Activated CD8-positive, alpha-beta memory T cell treated with anti-CD3 and anti-CD28 coated beads, Interleukin-2, amount 10 ng/mL, durations not matched to agents 7 days and 5 days (primary cell): ENCODE measurements at regions not wholly inside any gene's neighbourhood (a gene's known extent, or its start where the extent isn't known, plus 50 kb on each side); places are given as distances from the start of the nearest gene placed in this dataset.

Experiments
- ATAC-seq: fragments of 150-1000 bp; cut with Tn5 transposase; one replicate; pipeline ENCODE4 v1.10.0; 2021; ENCODE audit warnings: moderate library complexity
- CTCF ChIA-PET: fragments of 350-600 bp; sonication (Branson Sonifier 250); formaldehyde crosslinking; loops from one replicate; lab custom pipeline; 2021; ENCODE audit warnings: antibody characterized with exemption; lab: Charles Lee
- DNase-seq: peaks from one replicate; pipeline ENCODE4 v3.0.0-alpha.2; 2020
- H3K27ac Mint-ChIP-seq: one replicate; pipeline ENCODE4 v1.8.0; 2021; ENCODE audit warnings: mild to moderate bottlenecking, mixed read lengths
- H3K27me3 Mint-ChIP-seq: one replicate; pipeline ENCODE4 v1.8.0; 2021; ENCODE audit warnings: mixed read lengths
- H3K36me3 Mint-ChIP-seq: one replicate; pipeline ENCODE4 v1.8.0; 2021; ENCODE audit warnings: mild to moderate bottlenecking, mixed read lengths
- H3K4me1 Mint-ChIP-seq: one replicate; pipeline ENCODE4 v1.8.0; 2021; ENCODE audit warnings: mixed read lengths
- H3K4me3 Mint-ChIP-seq: one replicate; pipeline ENCODE4 v1.8.0; 2021; ENCODE audit warnings: mild to moderate bottlenecking, moderate library complexity, mixed read lengths
- H3K9me3 Mint-ChIP-seq: one replicate; pipeline ENCODE4 v1.8.0; 2022; ENCODE audit warnings: low read depth, mixed read lengths

DNA sequence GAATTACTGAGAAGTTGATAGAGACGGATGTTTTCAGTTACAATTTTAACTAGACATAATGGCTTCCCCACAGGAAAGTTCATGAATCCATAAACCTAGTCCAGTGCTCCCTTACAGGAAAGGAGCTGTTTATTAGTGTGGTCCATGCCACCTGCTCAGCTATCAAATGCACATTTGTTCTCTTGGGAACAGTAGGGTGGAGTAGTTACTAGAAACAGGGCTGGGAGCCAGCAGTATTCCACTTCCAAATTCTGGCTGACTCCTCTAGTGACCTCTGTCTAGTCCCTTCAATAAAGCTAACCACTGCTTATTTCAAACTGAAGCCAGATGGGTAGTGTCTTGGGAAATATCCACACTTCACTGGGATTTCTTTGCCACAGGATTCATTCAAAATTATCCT, 88.4 kb upstream of the TLL1 start:
- ATAC-seq: no peak
- Mint-ChIP-seq H3K36me3 (no peaks in the 10 kb centered on the region), H3K4me1 (no peaks in the 10 kb centered on the region), H3K27ac (no peak overlapping the region), H3K4me3 (no peak overlapping the region), H3K9me3 (no peaks in the 10 kb centered on the region), H3K27me3 (no peaks in the 10 kb centered on the region)
- CTCF ChIA-PET: no interaction called here
- DNase-seq: no peak

DNA sequence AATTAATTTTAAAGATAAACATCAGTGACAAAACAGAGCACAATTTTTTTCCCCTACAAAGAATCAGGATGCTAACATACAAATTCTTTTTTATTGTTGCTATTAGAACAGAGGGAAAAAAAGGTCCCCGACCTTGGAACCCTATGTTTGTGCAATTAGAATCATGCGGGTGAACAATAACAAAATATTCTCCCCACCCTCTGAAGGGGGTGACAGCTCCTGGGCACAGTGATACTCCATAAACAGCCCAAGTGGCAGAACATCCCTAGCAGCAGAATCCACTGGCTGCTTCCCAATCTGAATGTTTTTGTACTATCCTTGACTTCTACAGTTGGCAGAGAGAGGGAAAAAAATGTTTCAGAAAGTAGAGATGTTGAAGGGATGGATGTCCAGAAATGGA, 87.7 kb upstream of the TLL1 start:
- H3K27me3 Mint-ChIP-seq: no peaks in the 10 kb centered on the region
- no peak for ATAC-seq
- DNase-seq: no peak
- H3K4me3 Mint-ChIP-seq: no peak overlapping the region
- CTCF ChIA-PET: no interaction called here
- H3K4me1 Mint-ChIP-seq: no peaks in the 10 kb centered on the region
- H3K9me3 Mint-ChIP-seq: no peaks in the 10 kb centered on the region
- no peak overlapping the region for H3K27ac Mint-ChIP-seq
- H3K36me3 Mint-ChIP-seq: no peaks in the 10 kb centered on the region

DNA sequence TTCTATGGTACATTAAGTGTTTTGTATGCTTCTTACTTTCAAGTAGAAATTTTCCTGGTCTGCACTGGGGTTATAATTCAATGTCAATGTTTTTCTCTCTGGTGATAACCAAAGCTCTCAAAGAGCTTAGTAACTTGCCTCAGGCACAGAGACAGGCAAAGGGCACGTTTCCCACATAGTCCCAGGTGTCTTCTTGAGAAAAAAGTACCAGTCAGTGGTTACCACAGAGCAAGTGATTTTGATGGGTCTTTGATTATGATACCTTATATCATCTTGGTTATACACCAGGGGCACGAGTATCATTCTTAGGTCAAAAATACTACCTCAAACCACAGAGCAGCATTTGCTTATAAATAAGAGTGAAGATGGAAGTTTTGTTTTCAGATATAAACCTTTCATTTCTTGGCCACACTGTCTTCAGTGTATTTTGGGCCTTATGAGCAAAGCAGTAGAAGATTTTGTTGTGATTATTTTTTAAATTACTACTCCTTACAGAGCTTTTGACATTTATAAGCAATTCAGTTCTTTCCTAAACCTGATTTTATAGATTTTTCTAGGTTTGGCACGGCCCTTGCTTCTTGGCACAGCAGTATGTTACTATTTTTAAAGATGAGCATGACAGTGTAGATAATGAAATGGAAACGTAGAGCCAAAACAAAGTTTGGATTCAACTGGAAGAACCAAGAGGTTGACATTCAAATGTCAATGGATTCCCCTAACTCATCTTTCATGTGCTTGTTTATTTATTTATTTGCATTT, 85.3 kb upstream of the TLL1 start:
- DNase-seq (no peak), ATAC-seq (no peak)
- CTCF ChIA-PET: no interaction called here
- Mint-ChIP-seq H3K36me3 (no peaks in the 10 kb centered on the region), H3K4me3 (no peak overlapping the region), H3K9me3 (peaks cover 3% of the 10 kb centered on the region), H3K27me3 (no peaks in the 10 kb centered on the region), H3K27ac (no peak overlapping the region), H3K4me1 (no peaks in the 10 kb centered on the region)

DNA sequence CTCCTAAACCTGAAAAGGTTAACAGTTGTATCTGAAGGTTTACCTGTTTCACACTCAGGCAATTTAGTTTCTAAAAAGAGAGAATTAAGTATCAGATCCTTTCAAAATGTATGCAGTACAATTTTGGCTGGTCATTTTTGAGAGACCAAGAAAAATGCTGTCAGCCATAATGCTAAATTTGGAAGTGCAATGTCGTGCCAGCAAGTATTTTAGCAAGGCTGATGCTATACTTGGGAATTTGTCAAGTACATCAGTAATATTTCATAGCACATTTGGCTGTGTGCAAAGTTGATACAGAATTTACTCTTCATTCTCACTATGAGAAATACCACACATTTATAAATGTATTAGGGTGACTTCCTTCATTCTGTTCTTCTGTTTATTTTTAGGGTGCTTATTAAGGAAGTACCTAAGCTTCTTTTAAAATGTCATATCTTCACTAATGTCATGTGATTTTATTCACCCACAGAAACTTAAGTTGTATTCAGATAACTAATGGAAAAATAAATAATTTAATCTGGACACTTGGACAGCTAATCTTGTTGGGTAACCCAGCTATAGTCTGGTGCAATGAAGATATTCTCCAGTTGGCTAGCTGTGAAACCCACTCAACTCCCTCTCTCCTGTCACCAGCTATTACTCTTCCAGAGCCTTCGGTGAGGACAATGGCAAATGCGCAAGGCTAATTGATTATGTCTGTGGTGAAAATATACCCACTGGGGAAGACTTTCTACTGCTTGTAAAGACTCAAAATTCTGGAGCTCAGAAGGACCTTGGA, 84.2 kb upstream of the TLL1 start:
- no peaks in the 10 kb centered on the region for H3K4me1 Mint-ChIP-seq
- CTCF ChIA-PET: no interaction called here
- H3K4me3 Mint-ChIP-seq: no peak overlapping the region
- no peaks in the 10 kb centered on the region for H3K36me3 Mint-ChIP-seq
- H3K27ac Mint-ChIP-seq: no peak overlapping the region
- no peaks in the 10 kb centered on the region for H3K27me3 Mint-ChIP-seq
- no peak for ATAC-seq
- no peak for DNase-seq
- peaks cover 3% of the 10 kb centered on the region for H3K9me3 Mint-ChIP-seq

DNA sequence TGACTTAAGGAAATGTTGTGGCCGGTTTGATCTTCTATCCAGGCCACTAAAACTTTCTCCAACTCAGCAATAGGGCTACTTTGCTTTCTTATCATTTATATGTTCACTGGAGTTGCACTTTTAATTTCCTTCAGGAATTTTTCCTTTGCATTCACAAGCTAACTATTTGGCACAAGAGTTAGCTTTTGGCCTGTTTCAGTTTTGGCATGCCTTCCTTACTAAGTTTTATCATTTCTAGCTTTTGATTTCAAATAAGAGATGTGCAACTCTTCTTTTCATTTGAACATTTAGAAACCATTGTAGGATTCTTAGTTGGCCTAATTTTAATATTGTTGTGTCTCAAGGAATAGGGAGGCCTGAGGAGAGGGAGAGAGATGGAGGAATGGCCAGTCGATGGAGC, 79.8 kb upstream of the TLL1 start:
- H3K36me3 Mint-ChIP-seq: no peaks in the 10 kb centered on the region
- H3K9me3 Mint-ChIP-seq: peaks cover 3% of the 10 kb centered on the region
- CTCF ChIA-PET: no interaction called here
- H3K27me3 Mint-ChIP-seq: no peaks in the 10 kb centered on the region
- no peak overlapping the region for H3K4me3 Mint-ChIP-seq
- no peak overlapping the region for H3K27ac Mint-ChIP-seq
- ATAC-seq (no peak), DNase-seq (no peak)
- H3K4me1 Mint-ChIP-seq: no peaks in the 10 kb centered on the region

DNA sequence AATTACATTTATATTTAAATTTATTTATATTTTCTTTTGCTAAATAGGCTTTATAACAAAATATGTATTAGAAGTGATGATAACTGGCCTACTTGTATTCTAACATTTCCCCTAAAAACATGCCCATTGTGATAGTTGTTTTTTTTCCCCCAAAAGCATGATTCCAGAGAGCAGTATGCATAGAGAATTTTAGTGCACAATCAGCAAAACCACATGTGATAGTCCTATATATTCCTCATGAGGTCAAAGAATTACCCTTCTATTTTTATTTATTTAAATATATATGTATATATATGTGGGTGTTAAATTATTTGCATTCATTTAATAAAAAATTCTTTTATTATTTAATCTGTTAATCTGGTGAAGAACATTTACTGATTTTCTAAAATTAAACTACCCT, 78.2 kb upstream of the TLL1 start:
- no peak overlapping the region for H3K27ac Mint-ChIP-seq
- CTCF ChIA-PET: no interaction called here
- ATAC-seq: no peak
- DNase-seq: no peak
- no peaks in the 10 kb centered on the region for H3K4me1 Mint-ChIP-seq
- no peak overlapping the region for H3K4me3 Mint-ChIP-seq
- H3K9me3 Mint-ChIP-seq: peaks cover 3% of the 10 kb centered on the region
- no peaks in the 10 kb centered on the region for H3K36me3 Mint-ChIP-seq
- no peaks in the 10 kb centered on the region for H3K27me3 Mint-ChIP-seq

DNA sequence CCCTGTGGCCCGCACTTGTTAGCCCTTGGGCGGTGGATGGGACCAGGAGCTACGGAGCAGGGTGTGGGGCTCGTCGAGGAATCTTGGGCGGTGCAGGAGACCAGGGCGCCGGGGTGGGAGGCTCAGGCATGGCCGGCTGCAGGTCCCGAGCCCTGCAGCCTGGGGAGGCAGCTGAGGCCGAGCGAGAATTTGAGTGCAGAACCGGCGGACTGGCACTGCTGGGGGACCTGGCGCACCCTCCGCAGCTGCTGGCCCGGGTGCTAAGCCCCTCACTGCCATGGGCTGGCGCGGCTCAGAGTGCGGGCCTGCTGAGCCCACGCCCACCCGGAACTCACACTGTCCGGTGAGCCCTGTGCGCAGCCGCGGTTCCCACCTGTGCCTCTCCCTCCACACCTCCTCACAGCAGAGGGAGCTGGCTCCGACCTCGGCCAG, 73.6 kb upstream of the TLL1 start:
- H3K9me3 Mint-ChIP-seq: no peaks in the 10 kb centered on the region
- ATAC-seq (no peak), DNase-seq (no peak)
- CTCF ChIA-PET: no interaction called here
- H3K27me3 Mint-ChIP-seq: no peaks in the 10 kb centered on the region
- no peaks in the 10 kb centered on the region for H3K4me1 Mint-ChIP-seq
- no peak overlapping the region for H3K27ac Mint-ChIP-seq
- no peaks in the 10 kb centered on the region for H3K36me3 Mint-ChIP-seq
- no peak overlapping the region for H3K4me3 Mint-ChIP-seq

DNA sequence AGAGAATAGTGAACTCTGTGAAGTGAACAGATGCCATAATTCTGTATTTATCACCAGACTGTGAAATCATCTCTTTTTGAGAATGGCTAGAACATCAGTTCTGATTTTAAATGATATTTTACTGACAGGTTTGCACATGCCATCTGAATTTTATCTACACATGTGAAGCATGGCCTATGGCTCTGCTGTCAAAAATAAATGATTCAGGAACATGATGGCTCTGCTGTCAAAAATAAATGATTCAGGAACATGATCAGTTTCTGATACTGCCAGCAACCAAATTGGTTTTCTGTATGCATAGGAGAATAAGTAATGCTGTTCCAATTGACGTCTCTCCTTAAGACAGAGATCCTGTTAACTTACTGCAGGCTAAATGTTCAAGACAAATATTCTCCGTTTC, 70.6 kb upstream of the TLL1 start:
- DNase-seq: no peak
- no peaks in the 10 kb centered on the region for H3K27me3 Mint-ChIP-seq
- no peak overlapping the region for H3K4me3 Mint-ChIP-seq
- H3K36me3 Mint-ChIP-seq: no peaks in the 10 kb centered on the region
- CTCF ChIA-PET: no interaction called here
- no peaks in the 10 kb centered on the region for H3K4me1 Mint-ChIP-seq
- peaks cover 2% of the 10 kb centered on the region for H3K9me3 Mint-ChIP-seq
- H3K27ac Mint-ChIP-seq: no peak overlapping the region
- no peak for ATAC-seq

DNA sequence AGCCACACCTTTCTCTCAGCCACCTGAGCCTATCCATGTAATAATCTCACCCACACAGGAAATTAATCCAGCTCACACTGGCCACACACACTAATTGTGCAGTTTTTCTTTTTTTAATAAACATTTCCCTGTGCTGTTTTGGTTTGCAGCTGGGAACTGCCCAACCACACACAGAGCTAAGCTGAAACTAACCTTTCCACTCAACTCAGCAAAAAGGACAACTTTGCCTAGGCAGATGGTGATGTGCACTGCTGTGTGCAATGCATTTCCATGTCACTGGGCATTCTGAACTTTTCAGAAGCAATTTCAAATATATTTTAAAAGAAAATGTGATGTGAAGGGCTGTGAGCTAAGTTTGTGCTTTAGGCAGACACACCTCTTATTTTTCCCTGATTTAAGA, 70.0 kb upstream of the TLL1 start:
- CTCF ChIA-PET: no interaction called here
- no peak for ATAC-seq
- Mint-ChIP-seq H3K27me3 (no peaks in the 10 kb centered on the region), H3K9me3 (peaks cover 2% of the 10 kb centered on the region), H3K36me3 (no peaks in the 10 kb centered on the region), H3K4me3 (no peak overlapping the region), H3K27ac (no peak overlapping the region), H3K4me1 (no peaks in the 10 kb centered on the region)
- no peak for DNase-seq

DNA sequence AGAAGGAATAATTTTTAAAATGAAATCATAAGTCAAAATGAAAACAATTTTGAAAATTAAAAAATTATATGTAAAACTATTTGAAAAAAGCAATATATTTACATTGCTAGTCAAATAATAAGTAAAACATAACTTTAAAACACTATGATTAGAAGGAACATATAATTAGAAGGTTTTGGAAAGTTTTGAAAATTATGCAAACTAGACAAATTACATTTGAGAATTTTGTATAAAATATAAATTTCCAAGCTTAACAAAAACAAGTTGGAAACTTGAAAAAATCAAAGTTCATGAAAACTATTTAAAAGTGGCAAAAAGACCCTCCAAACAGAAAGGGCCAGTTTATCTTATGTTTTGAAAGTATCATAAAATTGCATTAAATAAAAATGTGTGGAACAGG, 67.6 kb upstream of the TLL1 start:
- DNase-seq (no peak), ATAC-seq (no peak)
- CTCF ChIA-PET: no interaction called here
- H3K36me3 Mint-ChIP-seq: no peaks in the 10 kb centered on the region
- H3K4me3 Mint-ChIP-seq: no peak overlapping the region
- H3K9me3 Mint-ChIP-seq: peaks cover 2% of the 10 kb centered on the region
- H3K4me1 Mint-ChIP-seq: no peaks in the 10 kb centered on the region
- no peak overlapping the region for H3K27ac Mint-ChIP-seq
- H3K27me3 Mint-ChIP-seq: no peaks in the 10 kb centered on the region

DNA sequence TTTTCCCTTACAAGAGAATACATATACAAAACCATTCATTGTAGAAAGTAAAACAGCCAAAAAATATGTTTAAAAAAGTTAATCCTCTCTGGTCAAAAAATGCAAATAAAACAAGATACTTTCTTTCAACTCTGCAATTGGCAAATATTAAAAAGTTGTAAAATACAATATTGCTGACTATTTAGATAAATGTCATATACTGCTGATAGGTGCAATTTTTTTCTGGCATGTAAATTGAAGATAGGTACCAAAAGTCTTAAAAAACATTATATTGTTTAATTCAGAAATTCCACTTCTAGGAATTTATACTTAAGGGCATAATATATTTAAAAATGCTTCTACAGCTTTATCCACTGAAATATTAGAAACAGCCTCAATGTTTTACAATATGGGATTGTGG, 66.4 kb upstream of the TLL1 start:
- no peak overlapping the region for H3K27ac Mint-ChIP-seq
- H3K4me1 Mint-ChIP-seq: no peaks in the 10 kb centered on the region
- ATAC-seq: no peak
- no peaks in the 10 kb centered on the region for H3K27me3 Mint-ChIP-seq
- H3K36me3 Mint-ChIP-seq: no peaks in the 10 kb centered on the region
- DNase-seq: no peak
- no peak overlapping the region for H3K4me3 Mint-ChIP-seq
- CTCF ChIA-PET: no interaction called here
- peaks cover 2% of the 10 kb centered on the region for H3K9me3 Mint-ChIP-seq

DNA sequence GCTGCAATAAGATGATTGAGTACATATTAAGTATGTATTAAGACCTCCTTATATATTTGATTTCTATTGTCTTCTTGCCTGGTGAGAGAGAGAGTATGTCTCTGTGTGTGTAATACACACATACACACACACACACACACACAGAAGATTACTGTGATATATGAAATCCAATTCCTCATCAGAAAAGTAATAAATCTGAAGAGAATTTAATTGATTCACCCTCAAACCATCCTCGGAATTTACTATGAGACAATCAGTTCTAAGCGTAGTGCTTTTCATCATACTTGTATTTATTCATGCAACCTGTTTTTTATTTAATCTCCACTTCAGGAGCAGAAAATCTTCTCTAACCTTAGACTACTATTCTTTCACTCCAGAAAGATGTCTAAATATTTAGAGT, 62.3 kb upstream of the TLL1 start:
- H3K27ac Mint-ChIP-seq: no peak overlapping the region
- H3K9me3 Mint-ChIP-seq: peaks cover 2% of the 10 kb centered on the region
- ATAC-seq (no peak), DNase-seq (no peak)
- no peak overlapping the region for H3K4me3 Mint-ChIP-seq
- H3K27me3 Mint-ChIP-seq: no peaks in the 10 kb centered on the region
- no peaks in the 10 kb centered on the region for H3K4me1 Mint-ChIP-seq
- no peaks in the 10 kb centered on the region for H3K36me3 Mint-ChIP-seq
- CTCF ChIA-PET: no interaction called here

DNA sequence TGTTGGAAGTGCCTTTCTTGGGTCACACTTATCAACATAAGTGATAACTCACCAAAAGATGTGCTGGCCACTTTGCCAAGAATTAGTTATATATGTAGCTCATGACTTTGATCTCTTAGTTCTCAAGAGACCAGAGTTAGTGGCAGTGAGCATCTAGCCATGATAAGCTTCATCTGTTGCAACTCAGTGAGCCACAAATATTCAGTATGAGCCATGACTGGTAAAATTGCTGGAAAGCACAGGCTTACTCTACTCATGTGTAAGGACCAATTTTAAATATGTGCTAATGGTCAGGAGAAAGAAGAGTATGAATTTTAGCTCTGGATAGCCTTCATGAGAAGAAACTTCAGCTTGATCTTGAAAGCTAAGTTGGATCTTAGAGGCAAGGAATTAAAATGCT, 59.4 kb upstream of the TLL1 start:
- Mint-ChIP-seq H3K9me3 (no peaks in the 10 kb centered on the region), H3K4me1 (no peaks in the 10 kb centered on the region), H3K27me3 (no peaks in the 10 kb centered on the region), H3K27ac (no peak overlapping the region), H3K4me3 (no peak overlapping the region), H3K36me3 (no peaks in the 10 kb centered on the region)
- CTCF ChIA-PET: no interaction called here
- ATAC-seq (no peak), DNase-seq (no peak)

DNA sequence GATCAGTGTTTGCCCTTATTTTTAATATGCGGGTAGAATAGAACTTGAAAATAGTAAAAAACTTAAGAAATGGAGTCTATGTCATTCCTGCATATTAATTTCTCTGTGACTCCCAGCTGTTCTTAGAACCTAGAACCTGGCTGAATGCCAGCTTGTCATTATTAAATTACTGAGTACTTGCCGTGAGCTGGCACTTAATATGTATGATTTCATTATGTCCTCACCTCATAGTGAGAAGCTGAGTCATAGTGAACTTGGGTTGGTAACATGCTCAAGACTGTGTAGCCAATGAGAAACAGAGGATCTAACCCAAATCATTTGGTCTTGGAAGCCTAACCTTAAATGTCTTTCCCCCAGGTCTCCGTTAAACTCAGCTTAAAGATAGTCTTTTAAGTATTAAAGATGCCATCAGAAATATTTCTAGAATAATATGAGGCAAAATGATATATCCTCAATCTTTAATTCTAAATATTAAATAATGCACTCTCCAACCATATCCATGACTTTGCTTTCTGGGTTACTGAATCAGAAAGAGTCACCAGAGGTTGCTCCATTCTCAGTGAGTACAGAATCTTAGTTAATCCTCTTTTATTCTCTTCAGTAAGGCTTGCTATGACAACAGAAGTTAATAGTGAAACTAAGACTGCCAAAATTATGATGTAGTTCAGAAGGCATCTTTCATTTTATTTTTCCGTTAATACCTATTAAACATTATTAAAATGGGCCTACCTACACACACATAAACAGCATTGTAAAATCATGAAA, 58.6 kb upstream of the TLL1 start:
- Mint-ChIP-seq H3K4me1 (no peaks in the 10 kb centered on the region), H3K9me3 (no peaks in the 10 kb centered on the region), H3K27ac (no peak overlapping the region), H3K4me3 (no peak overlapping the region), H3K36me3 (no peaks in the 10 kb centered on the region), H3K27me3 (no peaks in the 10 kb centered on the region)
- CTCF ChIA-PET: no interaction called here
- ATAC-seq: no peak
- no peak for DNase-seq
